Cardiac septum (tissue), 1 donor: ENCODE measurements at regions not wholly inside any gene's neighbourhood (a gene's known extent, or its start where the extent isn't known, plus 50 kb on each side); places are given as distances from the start of the nearest gene placed in this dataset.

ENCODE experiments used
- DNase-seq: peaks from one replicate; pipeline ENCODE4 v3.0.0-alpha.2; 2020; ENCODE audit warnings: low spot score
- intact Hi-C: fragments of 100-400 bp; cut with DNase I; formaldehyde crosslinking; loops from one replicate; pipeline ENCODE4 v1.14.0; 2022
- donor health status: DM: no; HTN: no; CAD: no.

DNA sequence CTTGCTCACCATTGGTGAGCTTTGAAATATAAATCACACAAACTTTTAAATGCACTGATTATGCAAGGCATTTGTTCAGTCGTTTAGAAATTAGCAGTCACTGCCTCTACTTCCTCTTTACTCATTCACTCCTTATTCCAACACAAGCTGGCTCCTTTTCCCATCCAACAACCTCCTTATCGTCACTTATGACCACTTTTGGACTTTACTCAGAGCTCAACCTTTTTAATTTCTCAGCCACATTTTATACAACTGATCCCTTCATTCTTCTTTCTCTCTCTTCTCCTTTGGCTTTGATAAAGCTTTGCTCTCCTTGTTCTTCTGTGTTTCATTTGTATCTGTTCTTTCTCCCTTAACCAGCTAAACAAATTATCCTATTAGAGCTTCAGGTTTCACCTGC, 126.4 kb upstream of the PLEKHA5 start:
- intact Hi-C loops: no loop called here

GRCh38 chr12:19003987-19004619, 125.4 kb upstream of the PLEKHA5 start:
- no peak for DNase-seq
- intact Hi-C loops: no loop called here

More for the DNA sequence above, 126.4 kb upstream of the PLEKHA5 start:
- no peak for DNase-seq

DNA sequence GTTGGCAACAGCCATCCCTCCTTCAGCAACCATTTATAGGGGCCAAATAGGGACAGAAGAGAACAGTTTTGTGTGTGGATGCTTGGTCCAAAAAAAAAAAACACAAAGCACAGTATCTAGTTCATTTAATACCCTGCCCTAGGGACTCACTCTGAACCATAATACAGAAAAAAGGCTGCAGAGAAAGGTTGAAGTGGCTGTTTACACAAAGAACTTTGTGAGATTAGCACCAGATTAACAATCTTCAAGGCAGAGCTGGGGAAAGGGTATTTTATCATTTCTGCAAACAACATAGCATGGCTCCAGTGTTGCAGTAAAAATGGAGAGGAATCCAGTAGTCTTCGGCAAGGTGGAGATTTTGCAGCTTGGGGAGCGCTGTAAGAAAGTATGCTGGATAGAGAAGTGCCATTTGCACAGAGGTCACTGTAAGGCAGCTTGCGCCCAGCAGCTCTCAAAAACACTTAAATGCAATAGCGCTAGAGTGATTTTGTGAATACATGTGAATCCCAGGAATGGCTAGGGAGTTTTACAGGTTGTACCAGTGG, 124.2 kb upstream of the PLEKHA5 start:
- intact Hi-C loops: no loop called here
- no peak for DNase-seq

GRCh38 chr12:19006626-19007137, 122.9 kb upstream of the PLEKHA5 start:
- intact Hi-C loops: no loop called here
- no peak for DNase-seq

DNA sequence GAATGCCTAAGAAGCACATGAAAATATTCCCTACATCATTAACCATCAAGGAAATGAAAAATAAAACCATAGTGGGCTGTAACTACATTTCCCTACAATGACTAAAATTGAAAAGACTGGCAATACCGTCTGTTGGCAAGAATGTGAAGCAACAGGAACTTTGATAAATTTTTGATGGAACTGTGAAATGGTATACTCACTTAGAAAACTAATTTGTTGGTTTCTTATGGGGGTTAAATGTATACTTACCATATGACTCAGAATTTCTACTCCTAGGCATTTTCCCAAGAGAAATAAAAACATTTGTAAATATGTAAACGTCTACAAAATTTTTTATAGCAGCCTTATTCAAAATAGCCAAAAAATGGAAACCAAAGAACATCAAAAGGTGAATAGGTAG, 121.4 kb upstream of the PLEKHA5 start:
- intact Hi-C loops: no loop called here
- no peak for DNase-seq

DNA sequence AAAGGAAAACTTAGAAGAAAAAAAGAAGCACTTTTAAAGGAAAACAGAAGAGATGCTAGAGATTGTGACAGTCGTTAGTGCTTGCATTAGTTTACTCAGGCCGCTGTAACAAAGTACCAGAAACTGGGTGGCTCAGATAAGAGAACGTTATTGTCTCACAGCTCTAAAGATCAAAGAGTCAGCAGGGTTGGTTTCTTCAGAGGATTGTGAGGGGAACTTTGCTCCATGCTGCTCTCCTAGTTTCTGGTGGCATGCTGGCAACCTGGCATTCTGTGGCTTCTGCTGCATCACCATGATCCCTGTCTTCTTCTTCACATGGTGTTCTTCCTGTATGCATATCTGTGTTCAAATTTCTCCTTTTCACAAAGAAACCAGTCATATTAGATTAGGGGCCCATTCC, 119.4 kb upstream of the PLEKHA5 start:
- intact Hi-C loops: loop anchor here (2.0 kb wide), 1 partner anchor 19 kb away; no protein-coding TSS in a partner anchor
- no peak for DNase-seq

DNA sequence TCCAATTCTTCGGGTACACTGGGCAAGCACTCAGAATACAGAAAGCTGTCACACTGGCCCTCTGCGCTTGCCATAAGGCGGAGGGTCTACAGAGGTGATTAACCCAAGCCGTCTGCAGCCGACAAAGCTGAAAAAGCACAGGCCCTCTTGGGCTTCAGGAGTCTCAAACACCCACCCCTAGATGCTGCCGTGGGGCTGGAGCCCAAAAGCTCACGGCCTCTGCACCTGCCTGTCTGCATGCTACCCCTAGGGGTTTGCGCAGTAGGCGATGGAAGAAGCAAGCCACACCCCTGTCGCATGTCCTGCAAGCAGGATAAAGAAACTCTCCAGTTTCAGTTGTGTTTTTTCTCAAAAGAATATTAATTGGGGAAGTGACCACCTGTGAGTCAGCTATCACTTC, 118.8 kb upstream of the PLEKHA5 start:
- intact Hi-C loops: loop anchor here (2.0 kb wide), 1 partner anchor 20 kb away; no protein-coding TSS in a partner anchor
- no peak for DNase-seq

GRCh38 chr12:19012965-19013364, 116.6 kb upstream of the PLEKHA5 start:
- no peak for DNase-seq
- intact Hi-C loops: no loop called here

DNA sequence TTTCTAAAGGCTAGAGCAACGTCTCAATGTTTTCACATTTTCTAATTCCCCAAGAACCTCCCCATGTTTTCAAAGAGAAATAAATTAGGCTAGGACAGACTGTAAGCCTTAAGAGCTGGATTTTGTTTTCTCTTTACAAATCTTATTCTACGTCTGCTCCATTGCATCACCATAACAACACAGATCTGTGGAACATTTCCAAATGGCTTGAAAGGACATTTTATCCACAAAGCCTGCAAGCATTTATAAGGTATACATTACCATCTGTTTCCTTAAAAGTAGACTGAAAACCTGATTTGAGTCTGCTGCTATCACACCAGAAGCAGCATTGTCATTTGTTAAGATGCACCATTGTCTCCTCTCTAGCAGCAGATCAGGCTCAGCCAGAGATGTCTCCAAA, 115.3 kb upstream of the PLEKHA5 start:
- DNase-seq: no peak
- intact Hi-C loops: no loop called here

- DNase-seq: no peak
- intact Hi-C loops: no loop called here
These were observed 114.2 kb upstream of the PLEKHA5 start for GRCh38 chr12:19015285-19015684.

GRCh38 chr12:19018302-19018970, 111.1 kb upstream of the PLEKHA5 start:
- intact Hi-C loops: no loop called here
- no peak for DNase-seq

DNA sequence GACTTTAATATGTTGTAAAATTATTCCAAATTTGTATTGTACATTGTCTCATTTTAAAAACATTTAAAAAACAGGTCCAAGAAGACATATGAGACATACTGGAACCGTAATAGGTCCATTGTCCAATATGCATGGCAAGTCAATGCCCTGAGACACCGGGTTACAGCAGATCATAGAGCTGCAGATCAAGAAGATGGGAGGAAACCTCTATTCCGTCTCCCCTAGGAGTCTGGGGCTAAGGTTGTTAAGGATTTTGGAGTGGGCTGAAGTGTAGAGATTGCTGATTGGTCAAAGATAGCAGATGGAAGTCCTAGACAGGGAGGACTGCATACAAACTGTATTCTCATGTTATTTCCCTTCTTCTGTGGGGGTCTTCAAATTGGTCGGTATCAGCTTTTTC, 108.3 kb upstream of the PLEKHA5 start:
- intact Hi-C loops: no loop called here
- no peak for DNase-seq

DNA sequence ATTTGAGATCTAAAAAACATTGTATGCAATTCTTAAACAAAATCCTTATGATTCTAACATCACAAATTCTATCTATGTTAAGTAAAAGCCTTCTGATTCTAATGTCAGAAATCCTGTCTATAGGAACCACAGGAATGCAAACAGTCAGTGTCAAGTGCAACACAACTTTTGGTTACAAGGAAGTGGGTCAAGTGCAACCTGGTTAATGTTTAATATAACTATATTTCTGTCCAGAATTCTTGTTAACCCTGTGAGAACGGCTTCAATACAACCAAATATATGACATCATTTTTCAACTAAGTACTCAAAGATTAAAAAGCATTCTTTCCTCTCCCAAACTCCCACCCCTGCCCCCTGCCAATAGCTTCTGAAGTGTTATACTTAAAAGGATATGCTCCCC, 107.9 kb upstream of the PLEKHA5 start:
- no peak for DNase-seq
- intact Hi-C loops: no loop called here

GRCh38 chr12:19025582-19025981, 104.0 kb upstream of the PLEKHA5 start:
- DNase-seq: no peak
- intact Hi-C loops: no loop called here

DNA sequence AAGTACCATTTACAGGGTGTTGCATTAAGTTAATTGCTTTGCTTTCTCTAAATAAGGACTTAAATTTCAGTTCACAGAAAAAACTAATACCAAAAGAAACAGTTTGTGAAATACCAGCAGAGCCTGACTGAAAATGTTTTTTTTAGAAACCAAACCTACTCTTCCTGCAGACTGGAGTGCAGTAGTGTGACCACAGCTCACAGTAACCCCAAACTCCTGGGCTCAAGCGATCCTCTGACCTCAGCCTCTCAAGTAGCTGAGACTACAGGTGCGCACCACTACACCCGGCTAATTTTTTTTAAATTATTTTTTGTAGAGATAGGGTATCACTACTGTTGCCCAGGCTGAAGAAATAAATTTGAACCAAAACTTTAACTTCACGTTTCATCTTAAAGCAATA, 103.5 kb upstream of the PLEKHA5 start:
- DNase-seq: no peak
- intact Hi-C loops: no loop called here

GRCh38 chr12:19026614-19027488, 102.7 kb upstream of the PLEKHA5 start:
- DNase-seq: no peak
- intact Hi-C loops: no loop called here

- intact Hi-C loops: loop anchor here (5.0 to 10.0 kb wide), 2 partner anchors 65 to 123 kb away; no protein-coding TSS in a partner anchor
- DNase-seq: no peak
These were observed 99.4 kb upstream of the PLEKHA5 start for GRCh38 chr12:19030180-19030579.

- no peak for DNase-seq
- intact Hi-C loops: loop anchor here (5.0 to 10.0 kb wide), 2 partner anchors 64 to 123 kb away; no protein-coding TSS in a partner anchor
These were observed 98.9 kb upstream of the PLEKHA5 start for GRCh38 chr12:19030603-19031002.

GRCh38 chr12:19031032-19031431, 98.5 kb upstream of the PLEKHA5 start:
- no peak for DNase-seq
- intact Hi-C loops: loop anchor here (5.0 to 10.0 kb wide), 2 partner anchors 64 to 124 kb away; no protein-coding TSS in a partner anchor

DNA sequence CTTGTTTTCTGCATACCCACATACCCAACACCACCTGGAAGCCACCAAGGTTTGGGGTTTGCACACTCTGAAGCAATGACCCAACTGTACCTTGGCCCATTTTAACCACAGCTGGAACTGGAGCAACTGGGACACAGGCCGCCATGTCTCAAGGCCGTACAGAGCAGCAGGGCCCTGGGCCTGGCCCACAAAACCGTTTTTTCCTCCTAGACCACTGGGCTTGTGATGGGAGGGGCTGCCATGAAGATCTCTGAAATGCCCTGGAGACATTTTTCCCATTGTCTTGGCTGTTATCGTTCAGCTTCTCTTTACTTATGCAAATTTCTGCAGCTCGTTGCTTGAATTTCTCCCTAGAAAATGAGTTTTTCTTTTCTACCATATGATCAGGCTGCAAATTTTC, 96.7 kb upstream of the PLEKHA5 start:
- intact Hi-C loops: loop anchor here (5.0 to 10.0 kb wide), 2 partner anchors 62 to 126 kb away; no protein-coding TSS in a partner anchor
- no peak for DNase-seq
